ENCODE measurements at regions not wholly inside any gene's neighbourhood (a gene's known extent, or its start where the extent isn't known, plus 50 kb on each side); places are given as distances from the start of the nearest gene placed in this dataset.

- TF ChIP-seq, protein P1, sequence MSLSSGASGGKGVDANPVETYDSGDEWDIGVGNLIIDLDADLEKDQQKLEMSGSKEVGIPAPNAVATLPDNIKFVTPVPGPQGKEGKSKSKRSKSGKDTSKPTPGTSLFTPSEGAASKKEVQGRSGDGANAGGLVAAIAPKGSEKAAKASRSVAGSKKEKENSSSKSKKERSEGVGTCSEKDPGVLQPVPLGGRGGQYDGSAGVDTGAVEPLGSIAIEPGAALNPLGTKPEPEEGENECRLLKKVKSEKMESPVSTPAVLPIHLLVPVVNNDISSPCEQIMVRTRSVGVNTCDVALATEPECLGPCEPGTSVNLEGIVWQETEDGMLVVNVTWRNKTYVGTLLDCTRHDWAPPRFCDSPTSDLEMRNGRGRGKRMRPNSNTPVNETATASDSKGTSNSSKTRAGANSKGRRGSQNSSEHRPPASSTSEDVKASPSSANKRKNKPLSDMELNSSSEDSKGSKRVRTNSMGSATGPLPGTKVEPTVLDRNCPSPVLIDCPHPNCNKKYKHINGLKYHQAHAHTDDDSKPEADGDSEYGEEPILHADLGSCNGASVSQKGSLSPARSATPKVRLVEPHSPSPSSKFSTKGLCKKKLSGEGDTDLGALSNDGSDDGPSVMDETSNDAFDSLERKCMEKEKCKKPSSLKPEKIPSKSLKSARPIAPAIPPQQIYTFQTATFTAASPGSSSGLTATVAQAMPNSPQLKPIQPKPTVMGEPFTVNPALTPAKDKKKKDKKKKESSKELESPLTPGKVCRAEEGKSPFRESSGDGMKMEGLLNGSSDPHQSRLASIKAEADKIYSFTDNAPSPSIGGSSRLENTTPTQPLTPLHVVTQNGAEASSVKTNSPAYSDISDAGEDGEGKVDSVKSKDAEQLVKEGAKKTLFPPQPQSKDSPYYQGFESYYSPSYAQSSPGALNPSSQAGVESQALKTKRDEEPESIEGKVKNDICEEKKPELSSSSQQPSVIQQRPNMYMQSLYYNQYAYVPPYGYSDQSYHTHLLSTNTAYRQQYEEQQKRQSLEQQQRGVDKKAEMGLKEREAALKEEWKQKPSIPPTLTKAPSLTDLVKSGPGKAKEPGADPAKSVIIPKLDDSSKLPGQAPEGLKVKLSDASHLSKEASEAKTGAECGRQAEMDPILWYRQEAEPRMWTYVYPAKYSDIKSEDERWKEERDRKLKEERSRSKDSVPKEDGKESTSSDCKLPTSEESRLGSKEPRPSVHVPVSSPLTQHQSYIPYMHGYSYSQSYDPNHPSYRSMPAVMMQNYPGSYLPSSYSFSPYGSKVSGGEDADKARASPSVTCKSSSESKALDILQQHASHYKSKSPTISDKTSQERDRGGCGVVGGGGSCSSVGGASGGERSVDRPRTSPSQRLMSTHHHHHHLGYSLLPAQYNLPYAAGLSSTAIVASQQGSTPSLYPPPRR (CRISPR knock-in tag; IDR thresholded peaks at IDR 0.05; ENCODE audit: borderline replicate concordance) = peak; percentile 82; the same call in 1 of the 2 replicates
- TF ChIP-seq, protein P2, sequence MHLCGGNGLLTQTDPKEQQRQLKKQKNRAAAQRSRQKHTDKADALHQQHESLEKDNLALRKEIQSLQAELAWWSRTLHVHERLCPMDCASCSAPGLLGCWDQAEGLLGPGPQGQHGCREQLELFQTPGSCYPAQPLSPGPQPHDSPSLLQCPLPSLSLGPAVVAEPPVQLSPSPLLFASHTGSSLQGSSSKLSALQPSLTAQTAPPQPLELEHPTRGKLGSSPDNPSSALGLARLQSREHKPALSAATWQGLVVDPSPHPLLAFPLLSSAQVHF (CRISPR knock-in tag; IDR thresholded peaks at IDR 0.05) = no peak
- TF ChIP-seq HOXA3 (CRISPR knock-in tag; IDR thresholded peaks at IDR 0.05) (no peak), HMG20A (CRISPR knock-in tag; IDR thresholded peaks at IDR 0.05; ENCODE audit: borderline replicate concordance) (no peak), THAP7 (CRISPR knock-in tag; IDR thresholded peaks at IDR 0.05) (no peak), ZNF234 (CRISPR knock-in tag; conservative IDR thresholded peaks at IDR 0.05) (no peak), ZNF382 (CRISPR knock-in tag; IDR thresholded peaks at IDR 0.05; ENCODE audit: borderline replicate concordance) (no peak), TCF12 (IDR thresholded peaks at IDR 0.05) (no peak), TCF12 (CRISPR knock-in tag; IDR thresholded peaks at IDR 0.05) (no peak), SIN3B (IDR thresholded peaks at IDR 0.05; ENCODE audit: low read length) (no peak), ZNF777 (CRISPR knock-in tag; IDR thresholded peaks at IDR 0.05) (no peak), ZNF136 (CRISPR knock-in tag; IDR thresholded peaks at IDR 0.05; ENCODE audit: low read depth) (0 out of 2 replicates have a peak, but pooled peaks have one; percentile 37), LCORL (IDR thresholded peaks at IDR 0.05) (0 out of 2 replicates have a peak, but pooled peaks have one; percentile 7), LCORL (CRISPR knock-in tag; IDR thresholded peaks at IDR 0.05) (no peak), IRF2 (CRISPR knock-in tag; IDR thresholded peaks at IDR 0.05) (no peak), RAD51 (IDR thresholded peaks at IDR 0.05; ENCODE audit: borderline replicate concordance) (no peak), MAFF (IDR thresholded peaks at IDR 0.05; ENCODE audit: low read depth, low read length) (no peak), GRHL1 (CRISPR knock-in tag; conservative IDR thresholded peaks at IDR 0.05) (no peak), KDM1A (CRISPR knock-in tag; IDR thresholded peaks at IDR 0.05) (no peak), ZNF629 (CRISPR knock-in tag; conservative IDR thresholded peaks at IDR 0.05) (no peak), ZNF451 (CRISPR knock-in tag; IDR thresholded peaks at IDR 0.05) (no peak), MYC (CRISPR knock-in tag; IDR thresholded peaks at IDR 0.05; ENCODE audit: borderline replicate concordance) (no peak), RXRA (CRISPR knock-in tag; IDR thresholded peaks at IDR 0.05) (no peak), ZNF674 (CRISPR knock-in tag; IDR thresholded peaks at IDR 0.05; ENCODE audit: low read depth) (no peak), FOXP1 (IDR thresholded peaks at IDR 0.05) (no peak), FOXP1 (CRISPR knock-in tag; IDR thresholded peaks at IDR 0.05) (peak; percentile 54), KAT7 (CRISPR knock-in tag; IDR thresholded peaks at IDR 0.05; ENCODE audit: borderline replicate concordance) (no peak), SCMH1 (CRISPR knock-in tag; IDR thresholded peaks at IDR 0.05; ENCODE audit: borderline replicate concordance) (no peak)
Measured at GRCh38 chr6:163694988-163695398, 280.5 kb downstream of the QKI start (continued).

All from HepG2 (cell line).